ENCODE measurements at regions not wholly inside any gene's neighbourhood (a gene's known extent, or its start where the extent isn't known, plus 50 kb on each side); places are given as distances from the start of the nearest gene placed in this dataset.

DNA sequence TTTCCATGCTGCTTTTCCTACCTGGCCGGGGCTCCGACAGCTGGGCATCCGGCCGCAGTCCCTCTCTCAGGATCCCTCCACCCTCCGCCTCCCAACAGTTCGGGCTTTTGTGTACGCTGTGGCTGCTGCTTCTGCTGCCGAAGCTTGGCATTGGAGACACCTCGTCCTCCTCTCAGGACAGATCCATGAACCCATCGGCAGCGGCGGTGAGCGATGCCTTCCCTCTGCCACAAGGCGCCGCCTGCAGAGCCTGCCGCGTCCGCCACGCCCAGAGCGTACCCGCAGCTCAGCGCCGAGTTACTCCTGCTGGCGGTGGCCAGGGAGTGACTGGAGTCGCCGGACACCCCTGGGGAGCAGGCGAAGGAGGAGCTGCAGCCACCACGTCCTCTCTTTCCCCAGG lies 2032.8 kb downstream of the TP53TG3F start:
- no peak for DNase-seq

DNA sequence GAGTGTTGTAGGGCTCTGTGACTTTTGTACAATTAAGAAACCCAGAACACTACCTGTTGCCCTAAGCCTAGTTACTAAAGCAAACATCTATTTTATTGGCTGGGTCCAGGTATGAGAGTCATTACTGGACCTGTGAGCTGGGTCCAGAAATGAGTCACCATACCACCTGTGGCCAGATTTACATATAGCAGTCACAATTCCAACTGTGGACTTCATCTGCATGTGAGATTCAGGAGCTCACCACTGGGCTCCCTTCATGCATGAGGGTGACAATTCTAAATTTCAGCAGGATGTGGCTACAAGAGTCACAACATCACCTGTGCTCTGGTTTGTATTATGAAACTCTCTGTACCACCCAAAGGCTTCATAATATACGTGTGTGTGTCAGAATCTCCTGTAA lies 2038.0 kb downstream of the TP53TG3F start:
- no peak for DNase-seq

DNA sequence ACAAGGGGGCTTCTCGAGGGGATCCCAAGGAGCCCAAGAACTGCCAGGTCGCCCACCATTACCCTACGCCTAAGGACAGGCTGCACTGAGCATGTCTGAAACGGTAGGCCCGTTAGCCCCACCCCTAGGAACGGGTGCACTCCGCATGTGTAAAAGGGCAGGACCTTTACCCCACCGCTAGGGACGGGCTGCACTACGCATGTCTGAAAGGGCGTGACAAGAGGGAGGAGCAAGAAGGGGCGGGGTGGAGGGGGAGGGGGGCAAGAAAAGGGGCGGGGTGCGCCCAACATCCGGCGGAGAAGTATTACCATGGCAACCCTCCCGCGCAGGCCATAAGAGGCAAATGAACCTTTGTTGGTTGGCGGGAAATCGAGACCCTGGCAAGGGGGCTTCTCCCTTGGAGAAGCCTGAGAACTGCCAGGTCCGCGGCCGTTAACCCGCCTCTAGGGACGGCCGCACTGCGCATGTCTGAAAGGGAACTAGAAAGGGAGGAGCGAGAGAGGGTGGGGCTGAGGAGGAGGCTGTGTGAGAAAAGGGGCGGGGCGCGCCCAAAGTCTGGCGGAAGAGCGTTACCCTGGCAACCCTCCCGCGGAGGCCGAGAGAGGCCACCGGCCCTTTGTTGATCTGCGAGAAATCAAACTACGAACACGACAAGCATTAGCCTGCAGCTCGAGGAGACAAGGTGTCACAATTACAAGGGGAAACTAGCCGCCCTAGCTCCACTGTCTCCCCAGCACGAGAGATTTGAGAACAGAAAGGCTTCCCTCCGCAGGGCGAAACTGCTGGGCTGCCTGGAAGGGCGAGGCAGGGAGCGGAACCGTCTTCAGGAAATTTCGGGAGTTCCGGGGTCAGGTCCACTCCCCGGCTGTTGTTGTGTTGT lies 2046.8 kb downstream of the TP53TG3F start:
- DNase-seq = no peak

DNA sequence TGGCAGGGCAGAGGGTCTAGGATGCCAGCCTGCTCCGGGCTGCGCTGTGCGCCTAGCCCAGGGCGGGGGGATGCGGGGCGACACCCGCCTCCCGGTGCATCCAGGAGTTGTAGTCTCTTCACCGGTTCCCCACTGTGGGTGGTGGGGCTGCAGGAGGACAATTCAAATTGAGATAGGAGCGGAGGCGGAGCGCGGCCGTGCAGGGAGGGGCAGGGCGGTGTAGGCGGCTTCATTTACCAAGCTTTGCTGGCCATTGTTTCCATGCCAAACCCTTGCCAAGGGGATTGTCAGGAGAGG lies 2047.4 kb downstream of the TP53TG3F start:
- DNase-seq = no peak

DNA sequence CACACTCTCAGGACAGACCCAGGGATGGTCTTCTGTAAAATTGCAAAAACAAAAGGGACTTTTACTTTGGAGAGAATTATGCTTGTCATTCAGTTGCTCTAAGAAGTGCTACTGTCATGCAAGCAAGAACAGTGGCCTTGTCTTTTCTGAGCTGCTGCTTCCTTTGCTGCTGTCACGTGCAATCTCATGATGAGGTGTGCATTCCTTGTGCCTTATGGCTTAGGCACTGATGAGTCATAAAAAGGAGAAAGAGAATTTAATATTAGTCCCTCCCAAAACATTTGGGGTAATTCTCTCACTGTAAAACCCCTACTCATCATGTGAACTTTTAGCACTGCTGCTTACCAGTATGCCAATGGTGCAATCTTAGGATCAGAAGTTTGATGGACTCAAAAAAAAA lies 2051.3 kb downstream of the TP53TG3F start:
- DNase-seq = no peak

DNA sequence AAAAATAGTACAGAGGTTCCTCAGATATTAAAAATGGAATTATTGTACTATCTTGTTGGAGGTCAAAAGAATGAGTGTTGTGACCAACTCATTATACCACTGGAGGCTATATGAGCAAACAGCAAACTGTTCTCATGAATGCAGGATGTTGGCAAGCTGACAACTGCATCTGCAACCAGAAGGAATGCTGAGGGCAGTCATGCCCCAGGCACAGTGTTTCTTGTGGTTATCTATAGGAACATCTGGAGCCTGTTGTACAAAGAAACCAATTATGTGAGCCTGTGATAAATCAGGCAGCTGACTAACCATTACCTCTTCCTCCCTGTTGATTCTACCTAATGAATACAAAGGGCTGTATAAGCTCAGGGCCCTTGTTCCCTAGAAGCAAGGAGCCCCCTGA lies 2057.1 kb downstream of the TP53TG3F start:
- no peak for DNase-seq

DNA sequence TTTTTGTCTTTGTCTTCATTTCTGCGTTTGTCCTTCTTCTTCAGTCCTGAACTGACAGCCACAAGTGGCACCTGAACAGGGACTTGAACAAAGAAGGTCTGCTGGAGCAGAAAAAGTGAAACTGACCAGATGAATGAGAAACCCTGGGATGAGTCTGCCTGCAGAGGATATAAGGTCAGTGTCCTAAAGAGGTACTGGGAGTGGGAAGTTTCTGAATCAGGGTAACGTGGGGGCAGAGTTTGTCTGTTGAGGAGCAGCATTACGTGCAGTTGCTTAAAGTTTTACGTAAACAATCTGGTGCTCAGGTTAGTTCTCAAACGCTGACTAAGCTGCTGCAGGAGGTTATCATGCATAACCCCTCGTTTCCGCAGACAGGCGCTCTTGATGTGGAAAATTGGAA lies 2057.6 kb downstream of the TP53TG3F start:
- no peak for DNase-seq

DNA sequence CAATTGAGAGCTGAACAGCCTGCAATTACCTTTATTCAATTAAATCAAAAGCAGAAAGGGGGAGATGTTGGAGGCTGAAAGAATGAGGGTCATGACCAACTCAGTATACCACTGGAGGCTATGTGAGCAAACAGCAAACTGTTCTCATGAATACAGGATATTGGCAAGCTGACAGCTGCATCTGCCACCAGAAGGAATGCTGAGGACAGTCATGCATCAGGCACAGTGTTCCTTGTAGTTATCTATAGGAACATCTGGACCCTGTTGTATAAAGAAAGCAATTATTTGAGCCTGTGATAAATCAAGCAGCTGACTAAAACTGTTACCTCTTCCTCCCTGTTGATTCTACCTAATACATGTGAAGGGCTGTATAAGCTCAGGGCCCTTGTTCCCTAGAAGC lies 2064.6 kb downstream of the TP53TG3F start:
- DNase-seq = no peak

DNA sequence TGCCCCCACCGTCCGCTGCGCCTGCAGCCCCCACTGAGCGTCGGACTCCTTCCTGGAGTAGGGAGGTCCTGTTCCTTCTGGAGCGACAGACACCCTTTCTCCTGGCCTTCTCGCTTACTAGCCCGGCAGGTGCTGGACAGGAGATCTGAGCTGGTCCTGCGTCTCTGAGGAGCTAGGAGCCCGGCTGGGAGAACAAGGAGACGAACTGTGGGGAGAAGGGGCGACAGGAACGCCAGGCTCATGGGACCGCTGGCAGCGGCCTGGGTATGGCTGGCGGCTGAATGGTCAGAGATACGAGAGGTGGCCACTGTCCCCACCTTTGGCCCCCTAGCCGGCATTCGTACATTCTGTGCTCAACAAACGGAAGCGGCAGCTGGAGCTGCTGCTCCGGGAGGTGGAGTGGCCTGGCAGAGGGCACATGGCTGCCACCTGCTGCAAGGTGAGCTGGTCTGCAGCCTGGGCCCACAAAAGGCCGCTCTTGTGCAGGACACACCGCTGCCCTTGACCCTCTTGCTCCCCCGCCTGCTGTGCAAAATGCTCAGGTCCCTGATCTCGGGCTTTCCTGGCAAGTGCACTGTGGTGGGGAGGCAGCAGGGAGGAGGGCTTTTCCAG lies 2066.7 kb downstream of the TP53TG3F start:
- DNase-seq = no peak

DNA sequence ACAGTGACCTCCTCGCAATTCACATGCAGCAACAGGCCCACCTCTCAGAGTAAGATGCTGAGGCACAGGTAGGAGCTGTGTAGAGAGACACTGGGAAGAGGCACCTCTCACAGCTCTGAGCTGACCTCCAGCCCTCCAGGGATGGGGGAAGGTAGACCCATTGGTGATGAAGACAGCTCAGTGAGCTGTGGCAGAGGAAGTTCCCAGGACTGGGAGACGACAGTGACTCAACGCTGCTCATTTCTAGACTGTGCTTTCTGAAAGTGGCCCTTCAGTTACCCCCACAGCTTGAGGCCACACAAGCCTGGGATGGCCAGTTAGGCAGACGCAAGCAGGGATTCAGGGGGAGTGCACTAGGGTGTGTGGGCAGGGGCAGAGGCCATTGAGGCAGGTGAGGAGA lies 2073.2 kb downstream of the TP53TG3F start:
- no peak for DNase-seq

DNA sequence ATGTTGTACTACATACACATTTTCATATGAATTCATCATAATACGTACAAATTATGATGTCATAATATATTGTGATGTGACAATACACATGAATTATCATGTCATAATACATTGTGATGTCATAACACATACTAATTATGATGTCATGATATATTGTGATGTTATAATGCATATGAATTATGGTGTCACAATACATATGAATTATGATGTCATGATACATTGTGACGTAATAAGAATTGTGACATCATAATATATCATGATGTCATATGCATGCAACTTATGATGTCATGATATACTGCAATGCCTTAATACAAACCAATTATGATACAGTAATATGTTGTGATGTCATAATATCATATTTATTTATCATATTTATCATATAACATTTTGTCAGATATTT lies 2074.3 kb downstream of the TP53TG3F start:
- DNase-seq = no peak

DNA sequence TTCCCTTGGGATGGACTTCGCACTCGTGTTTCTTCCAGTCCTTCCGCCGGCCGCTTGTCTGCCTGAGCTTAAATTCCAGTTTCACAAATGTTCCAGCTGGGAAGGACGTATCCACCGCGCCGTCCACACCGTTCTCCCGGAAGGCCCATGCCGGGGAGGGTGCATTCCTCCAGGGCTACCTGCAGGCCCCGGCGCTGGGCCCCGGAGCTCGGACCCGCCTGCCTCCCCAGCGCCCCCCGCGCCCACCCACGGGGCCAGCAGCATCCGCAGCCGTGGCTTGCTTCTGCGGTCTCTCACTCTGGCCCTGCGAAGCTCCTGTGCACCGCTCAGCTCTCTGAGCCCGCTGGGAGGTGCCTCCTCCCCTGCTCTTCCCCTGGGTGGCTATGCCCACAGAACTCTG lies 2084.1 kb downstream of the TP53TG3F start:
- no peak for DNase-seq

DNA sequence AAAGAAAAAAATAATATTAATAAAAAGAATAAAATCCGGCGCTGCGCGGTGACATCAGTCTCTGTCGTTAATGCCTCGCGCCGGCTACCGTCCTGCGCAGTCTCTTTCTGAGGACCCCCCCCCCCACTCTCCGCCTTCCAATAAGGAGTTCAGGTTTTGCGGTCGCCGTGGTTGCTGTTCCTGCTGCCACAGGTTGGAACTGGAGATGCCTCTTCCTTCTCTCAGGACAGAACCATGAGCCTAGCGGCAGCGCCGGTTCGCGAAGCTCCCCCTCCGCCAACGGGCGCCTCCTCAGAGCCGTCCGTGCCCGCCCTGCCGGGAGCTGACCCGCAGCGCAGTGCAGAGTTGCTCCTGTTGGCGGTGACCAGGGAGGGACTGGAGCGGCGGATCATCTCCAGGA lies 2093.4 kb downstream of the TP53TG3F start:
- no peak for DNase-seq

DNA sequence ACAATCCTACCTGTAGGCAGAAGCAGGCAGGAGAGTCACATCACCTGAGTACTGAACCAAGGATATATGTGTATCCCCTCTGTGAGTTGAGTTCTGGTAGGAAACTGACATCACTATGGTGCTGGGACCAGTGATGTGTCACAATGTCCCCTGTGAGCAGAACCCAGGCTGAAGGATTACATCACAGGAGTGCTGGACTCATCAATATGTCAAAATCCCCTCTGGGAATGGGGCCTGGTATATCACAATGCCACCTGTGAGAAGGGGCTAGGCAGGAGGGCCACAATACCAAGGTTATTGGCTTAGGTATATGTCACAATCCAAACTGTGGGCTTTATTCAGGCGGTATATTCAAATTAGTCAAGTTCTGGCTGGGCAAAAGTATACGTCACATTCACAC lies 2098.3 kb downstream of the TP53TG3F start:
- no peak for DNase-seq

DNA sequence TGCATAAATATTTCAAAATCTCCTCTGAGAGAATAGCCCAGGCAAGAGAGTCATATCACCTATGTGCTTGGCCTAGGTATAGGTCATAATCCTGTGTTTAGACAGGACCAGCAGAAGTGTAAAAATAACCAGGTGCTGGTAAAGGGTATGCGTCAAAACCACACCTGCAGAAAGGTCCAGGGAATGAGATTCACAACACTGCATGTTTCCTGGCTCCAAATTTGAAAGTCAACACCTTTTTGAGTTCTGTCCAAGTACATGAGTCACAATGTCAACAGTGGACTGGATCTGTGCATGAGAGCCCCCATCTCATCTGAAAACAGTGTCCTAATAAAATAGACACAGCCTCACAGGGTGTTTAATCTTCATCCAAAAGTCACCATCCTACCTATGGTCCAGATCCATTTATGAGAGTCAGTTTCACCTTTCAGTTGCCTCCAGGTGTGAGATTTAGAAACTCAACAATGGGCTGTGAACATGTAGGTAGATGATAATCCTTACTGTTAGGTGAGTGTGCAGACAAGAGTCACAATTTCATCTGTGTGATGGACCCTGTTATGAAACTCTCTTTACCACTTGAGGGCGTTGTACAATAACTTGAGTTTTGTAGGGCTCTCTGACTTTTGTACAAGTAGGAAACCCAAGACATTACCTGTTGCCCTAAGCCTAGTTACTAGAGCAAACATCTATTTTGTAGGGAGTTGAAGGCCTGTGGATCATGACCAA lies 2100.7 kb downstream of the TP53TG3F start:
- no peak for DNase-seq

DNA sequence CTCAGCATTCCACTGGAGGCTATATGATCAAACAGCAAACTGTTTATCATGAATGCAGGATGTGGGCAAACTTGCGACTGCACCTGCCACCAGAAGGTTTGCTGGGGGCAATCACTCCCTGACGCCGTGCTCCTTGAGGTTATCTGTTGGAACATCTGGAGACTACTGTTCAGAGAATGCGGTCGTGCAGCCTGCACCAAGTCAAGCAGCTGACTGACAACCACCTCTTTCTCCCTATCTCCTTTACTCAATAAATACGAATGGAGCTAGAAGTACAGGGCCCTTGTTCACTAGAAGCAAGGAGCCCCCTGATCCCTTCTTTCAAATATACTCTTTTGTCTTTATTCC lies 2101.2 kb downstream of the TP53TG3F start:
- DNase-seq = no peak

DNA sequence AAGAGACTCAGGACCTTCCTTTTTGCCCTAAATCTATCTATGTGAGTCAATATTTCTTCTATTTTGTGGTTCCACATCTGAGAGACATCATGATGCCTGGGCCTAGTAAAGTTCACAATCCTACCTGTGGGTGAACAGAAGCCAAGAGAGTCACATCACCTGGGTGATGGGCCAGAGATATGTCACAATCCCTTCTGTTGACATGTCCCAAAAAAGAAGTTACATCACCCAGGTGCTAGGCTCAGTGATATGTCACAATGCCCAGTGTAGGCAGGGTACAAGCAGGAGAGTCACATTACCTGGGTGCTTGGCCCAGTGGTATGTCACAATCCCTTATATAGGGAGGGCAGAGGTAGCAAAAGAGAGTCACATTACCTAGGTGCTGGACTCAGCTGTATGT lies 2101.9 kb downstream of the TP53TG3F start:
- DNase-seq = no peak

DNA sequence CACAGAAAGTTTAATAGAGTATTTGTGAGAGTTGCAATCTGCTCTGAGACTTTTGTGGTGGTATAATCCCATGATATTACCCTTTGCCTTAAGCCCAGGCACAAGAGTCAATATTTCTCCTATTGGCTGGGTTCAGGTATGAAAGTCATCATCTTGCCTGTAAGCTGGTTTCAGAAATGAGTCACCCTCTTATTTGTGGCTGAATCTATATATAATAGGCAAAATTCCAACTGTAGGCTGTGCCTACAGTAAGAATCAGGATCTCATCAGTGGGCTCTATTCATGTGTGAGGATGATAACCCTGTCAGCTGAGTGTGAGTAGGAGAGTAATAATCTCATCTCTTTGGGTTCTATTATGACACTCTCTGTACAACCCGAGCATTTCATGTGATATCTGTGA lies 2103.1 kb downstream of the TP53TG3F start:
- DNase-seq = no peak

DNA sequence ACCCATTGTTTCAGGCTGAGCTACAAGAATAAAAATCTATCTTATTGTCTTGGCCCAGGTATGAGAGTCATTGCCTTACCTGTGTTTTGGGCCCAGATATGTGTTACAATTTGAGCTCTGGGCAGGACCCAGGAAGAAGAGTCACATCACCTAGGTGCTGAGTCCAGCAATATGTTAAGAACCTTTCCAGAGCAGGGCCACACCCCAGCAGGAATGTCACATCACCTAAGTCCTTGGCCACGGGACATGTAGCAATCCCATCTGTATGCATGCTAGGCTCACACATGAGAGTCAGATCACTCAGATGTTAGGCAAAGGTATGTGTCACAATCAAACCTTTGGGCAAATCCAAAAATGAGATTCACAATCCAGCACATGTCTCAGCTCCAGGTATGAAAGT lies 2103.5 kb downstream of the TP53TG3F start:
- no peak for DNase-seq

DNA sequence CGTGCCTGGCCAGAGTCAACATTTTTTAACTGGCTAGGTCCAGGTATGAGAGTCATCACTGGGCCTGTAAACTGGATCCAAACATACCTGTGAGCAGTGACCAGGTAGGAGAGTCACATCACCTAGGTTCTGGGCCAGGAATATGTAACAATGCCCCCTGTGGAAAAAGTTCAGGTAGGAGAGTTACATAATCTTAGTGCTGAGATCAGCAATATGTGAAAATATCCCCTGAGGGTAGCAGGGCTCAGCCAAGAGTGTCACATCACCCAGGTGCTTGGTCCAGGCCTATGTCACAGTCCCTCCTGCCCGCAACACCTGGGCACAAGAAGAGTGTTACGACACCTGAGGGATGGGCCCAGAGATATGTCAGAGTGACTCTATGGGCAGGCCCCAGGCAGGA lies 2104.7 kb downstream of the TP53TG3F start:
- DNase-seq = no peak

DNA sequence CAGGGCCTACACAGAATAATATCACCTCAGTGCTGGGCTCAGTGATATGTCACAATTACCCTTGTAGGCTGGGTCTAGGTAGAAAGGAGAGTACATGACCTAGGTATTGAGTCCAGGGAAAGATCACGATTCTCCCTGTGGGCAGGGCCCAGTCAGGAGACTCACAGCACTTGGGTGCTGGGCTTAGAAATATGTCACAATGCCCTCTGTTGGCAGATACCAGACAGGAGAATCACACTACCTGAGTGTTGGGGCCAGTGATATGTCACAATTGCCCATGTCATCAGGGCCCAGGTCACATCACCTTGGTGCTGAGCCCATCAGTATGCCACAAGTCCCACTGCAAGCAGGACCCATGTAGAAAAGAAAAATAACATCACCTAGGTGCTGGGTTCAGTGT lies 2105.5 kb downstream of the TP53TG3F start:
- no peak for DNase-seq

DNA sequence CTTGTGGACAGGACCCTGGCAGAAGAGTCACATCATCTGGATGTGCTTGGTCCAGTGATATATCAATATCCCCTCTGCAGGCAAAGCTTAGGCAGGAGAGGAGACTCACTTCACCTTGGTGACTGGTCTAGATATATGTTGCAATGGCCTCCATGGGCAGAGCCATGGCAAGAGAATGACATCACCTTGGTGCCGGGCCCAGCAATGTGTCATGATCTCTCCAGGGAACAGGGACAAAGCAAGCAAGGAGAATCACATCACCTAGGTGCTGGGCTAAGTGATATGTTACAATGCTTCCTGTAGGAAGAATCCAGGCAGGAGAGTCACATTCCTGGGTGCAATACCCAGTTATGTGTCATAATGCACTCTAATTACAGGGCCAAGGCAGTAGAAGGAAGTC lies 2106.2 kb downstream of the TP53TG3F start:
- no peak for DNase-seq

DNA sequence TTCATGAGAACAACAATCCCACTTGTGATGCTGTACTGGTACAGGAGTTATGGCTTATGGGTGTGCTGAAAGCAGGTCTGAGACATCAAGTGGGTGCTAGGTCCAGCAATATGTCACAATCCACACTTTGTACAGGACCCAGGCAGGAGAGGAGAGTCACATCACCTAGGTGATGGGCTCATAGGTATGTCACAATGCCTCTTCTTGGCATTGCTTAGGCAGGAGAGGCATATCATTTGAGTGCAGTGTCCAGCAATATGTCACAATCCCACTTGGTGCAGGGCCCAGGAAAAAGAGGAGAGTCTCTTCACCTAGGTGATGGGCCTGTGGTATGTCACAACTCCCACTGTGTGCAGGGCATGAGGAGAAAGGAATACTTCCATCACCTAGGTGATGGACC lies 2110.0 kb downstream of the TP53TG3F start:
- DNase-seq = no peak
